Mesenteric fat pad (tissue), 1 donor: ENCODE measurements at regions not wholly inside any gene's neighbourhood (a gene's known extent, or its start where the extent isn't known, plus 50 kb on each side); places are given as distances from the start of the nearest gene placed in this dataset.
A peak's percentile ranks its signal among the peaks of the same experiment; 100 is the strongest.
"Not testable (repeated sequence)": the region's sequence is repeated elsewhere in the genome, so short reads cannot be mapped to it uniquely, and the experiment has no call there.

Source experiments
- DNase-seq: peaks from one replicate; pipeline ENCODE4 v3.0.0-alpha.2; 2020; ENCODE audit warnings: low spot score
- donor health status: DM: yes; HTN: yes; CAD: no.

DNA sequence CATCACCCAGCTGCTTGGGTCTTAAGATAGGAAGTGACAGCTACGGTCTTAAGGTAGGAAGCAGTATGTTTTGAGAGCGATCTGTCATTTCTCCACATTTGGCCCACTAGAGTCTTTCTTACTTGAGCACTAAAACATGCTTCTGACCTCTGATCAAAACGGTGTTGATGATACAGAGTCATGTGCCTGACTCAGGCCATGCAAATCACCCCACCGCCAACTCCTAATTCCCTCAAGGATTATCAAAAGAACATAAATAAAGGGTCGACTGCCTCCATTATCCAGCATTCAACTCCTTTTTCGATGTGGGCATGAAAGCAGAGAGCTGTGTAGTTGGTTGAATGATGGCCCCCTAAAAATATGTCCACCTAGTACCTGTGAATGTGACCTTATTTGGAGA is 201.7 kb upstream of the PROK2 start:
- no peak for DNase-seq

DNA sequence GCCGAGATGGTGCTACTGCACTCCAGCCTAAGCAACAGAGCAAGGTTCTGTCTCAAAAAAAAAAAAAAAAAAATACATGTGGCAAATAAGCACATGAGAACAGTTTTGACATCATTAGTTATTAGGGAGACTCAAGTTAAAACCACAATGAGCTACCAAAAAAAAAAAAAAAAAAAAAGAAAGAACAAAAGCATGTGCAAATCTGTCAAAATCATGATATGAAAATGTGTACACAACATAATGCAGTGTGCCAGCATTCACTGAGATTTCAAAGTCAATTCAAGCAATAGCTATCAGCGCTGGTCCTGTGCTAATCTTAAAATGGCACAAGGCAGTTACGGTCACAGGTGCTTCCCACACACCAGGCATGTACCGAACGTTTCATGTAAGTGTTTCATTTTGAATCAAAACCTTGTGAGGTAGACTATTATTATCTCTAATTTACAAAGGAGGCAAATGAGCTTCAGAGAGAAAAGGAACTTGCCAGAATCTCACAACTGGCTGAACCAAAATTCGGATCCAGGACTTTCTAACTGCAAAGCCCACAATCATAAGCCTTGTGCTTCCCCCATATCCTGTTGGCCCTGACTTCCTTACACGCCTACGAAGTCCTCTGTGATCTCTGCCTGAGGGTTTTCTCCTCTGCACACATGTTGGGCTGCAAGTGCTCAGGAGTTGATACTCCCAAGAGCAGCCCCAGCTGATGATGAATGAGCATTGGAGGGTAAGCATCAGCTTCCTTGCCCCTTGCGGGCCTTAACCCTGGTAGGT is 200.1 kb upstream of the PROK2 start:
- no peak for DNase-seq

DNA sequence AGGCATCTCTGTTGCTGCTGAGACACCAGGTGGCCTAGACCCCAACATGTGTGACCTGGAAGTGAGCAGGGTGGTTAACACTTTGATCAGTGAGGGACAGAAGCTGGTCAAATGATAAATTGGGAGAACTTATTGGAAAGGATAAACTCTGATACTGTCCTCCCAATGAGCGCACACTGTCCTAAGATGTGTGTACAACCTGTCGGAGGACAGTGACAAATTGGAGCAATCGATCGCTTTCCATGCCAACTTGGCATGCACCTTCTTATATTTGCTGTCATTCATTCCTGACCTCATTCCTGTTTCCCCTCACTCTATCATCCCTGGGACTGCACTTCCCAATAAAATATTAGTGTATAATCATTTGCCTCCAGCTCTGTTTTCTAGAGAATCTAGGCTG is 198.7 kb upstream of the PROK2 start:
- no peak for DNase-seq

DNA sequence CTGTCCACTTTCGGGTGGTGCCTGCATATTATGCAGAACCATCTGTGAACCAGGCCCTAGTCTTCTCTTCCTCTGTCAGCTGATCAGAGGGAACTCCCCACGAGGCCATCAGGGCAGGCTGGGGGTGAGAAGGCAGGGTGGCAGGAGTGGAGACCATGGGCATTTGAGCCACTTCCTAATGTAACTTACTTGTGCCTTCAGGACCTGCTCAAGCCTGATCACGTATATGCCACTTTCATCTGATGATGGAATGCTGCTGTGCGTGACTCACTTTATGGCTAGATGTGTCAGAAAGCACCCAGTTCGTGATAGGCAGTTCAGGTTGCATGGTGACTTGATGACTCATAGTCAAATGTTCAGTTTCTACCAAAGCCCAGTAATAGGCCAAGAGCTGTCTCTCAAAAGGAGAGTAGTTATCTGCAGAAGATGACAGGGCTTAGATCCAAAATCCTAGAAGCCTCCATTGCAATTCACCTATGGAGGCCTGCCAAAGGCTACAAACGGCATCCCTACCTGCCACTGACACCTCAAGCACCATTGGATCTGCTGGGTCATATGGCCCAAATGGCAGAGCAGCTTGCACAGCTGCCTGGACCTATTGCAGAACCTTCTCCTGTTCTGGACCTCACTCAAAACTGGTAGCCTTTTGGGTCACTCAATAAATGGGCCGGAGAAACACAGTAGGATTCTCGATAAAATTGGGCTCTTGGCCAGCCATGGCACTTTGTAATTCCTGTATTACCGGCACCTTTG is 197.7 kb upstream of the PROK2 start:
- not testable (repeated sequence) for DNase-seq

DNA sequence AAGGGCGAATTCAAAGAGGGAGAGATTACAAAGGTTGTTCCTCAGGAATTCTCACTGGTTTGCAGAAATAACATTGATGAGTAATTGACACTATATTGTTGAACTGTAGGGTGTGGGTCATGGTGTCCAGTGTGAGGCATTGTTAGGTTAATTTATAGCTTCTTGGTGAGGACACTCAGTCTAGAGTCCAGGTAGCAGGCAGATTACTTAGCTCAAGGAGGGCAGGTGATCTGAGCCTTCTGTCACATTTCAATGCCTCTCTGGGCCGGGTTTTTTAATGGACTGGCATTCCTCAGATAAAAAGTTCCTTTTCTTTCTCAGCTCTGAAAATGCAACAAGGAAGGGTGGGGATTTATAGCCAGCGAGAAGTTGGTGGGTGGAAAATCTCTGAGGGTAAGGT is 194.2 kb upstream of the PROK2 start:
- no peak for DNase-seq

DNA sequence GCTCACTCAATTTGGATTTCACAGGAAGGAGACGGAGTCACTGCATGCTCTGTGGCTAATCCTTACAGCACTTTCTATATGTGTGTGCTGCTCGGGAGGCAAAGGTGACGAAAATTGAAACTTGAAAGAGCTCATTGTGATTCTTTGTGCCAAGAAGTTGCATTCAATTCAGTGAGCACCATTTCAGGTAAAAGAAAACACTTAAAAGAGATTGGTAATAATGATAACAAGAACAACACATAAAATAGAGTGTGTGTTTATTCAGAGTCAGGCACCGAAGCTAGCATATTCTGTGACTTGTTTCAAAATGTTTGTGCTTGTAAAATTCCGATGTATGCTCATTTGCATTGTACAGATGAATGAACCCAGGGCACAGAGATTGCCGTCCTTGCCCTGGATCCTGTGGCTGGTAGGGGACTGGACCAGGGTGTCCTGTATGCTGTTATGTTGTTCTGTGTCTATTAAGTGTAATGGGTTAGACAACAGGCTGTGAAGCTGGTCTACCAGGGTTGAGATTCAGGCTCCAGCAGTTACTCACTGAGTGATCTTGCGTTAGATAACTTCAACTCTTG is 193.3 kb upstream of the PROK2 start:
- no peak for DNase-seq

DNA sequence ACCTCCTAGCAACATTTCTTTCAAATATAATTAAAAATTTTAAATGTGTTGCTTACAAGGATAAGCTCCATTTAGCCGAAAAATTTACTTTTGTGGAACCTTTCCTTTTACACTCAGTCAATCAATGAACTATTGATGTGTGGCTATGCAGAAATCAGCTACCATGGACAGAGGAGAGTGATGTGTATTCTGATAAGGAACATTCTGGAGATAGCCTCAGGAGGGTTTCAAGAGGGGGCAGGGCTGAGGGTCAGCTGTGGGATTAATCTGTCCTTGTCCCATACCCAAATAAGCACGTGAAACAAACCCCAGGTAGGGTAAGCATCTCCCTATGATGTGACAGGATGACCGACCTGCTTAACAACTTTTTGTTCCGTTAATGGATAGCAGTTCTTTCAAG is 192.6 kb upstream of the PROK2 start:
- DNase-seq: no peak

DNA sequence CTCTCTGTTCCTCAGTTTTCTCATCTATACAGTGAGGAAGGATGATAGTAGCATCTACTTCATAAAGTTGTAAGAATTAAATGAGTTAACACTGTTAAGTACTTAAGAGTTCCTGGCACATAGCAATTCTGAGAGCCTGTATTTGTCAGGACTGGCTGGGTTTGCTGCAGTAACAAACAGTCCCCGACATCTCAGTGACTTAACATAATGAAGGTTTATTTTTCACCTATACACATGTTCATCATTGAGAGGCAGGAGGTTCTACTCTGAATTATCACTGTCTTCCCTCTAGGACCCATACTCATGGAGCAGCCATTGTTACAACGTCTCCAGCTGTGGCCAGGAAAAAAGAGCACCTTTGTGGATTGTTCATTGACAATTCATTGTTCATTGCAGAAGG is 190.6 kb upstream of the PROK2 start:
- DNase-seq: no peak

DNA sequence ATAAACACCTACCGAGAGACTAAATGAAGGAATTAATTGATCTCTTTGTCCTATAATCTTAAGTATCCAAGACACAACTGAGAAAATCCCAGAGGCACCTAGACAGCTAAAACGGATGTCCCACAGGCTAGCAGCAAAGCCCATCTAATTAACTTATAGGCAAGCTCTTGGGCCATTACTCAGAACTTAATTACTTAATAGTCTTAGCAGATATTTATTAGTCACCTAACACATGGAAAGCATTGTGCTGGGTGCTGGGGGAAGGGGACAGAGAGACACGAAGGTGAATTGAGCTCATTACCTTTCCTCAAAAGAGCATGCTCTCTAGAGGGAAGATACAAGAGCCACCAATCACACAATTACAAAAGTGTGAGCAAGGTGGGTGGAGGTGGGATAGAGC is 189.8 kb upstream of the PROK2 start:
- DNase-seq: no peak

DNA sequence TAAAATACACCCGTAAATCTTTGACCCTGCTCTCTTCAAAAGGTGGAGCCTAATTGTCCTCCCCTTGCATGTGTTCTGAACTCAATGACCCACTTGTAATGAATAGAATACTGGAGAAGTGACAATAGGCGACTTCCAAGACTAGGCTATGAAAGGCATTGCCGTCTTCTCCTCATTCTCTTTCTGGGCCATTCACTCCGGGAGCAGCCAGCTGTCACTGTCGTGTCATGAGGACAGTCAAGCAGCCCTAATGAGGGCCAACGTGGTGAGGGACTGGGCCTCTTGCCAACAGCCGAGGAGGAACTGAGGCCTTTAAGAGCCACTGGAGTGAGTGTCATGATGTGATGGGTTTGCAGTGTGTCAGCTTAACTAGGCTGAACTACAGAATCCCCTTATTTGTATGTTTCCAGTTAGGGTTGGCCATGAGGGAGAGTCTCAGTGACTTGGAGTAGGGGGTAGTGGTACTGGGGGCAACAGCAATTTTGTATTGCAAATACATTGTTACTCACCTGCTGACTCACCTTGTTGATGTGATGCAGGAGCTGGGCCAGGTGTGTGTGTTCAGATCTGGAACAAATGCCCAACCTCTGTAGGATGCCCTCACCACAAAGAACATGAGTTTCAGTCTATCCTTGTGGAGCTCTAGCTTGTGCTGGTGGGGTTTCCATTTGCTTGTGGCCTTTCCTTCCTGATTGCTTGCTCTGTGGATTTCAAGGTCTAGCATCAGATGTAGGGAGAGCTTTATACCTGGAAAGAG is 188.5 kb upstream of the PROK2 start:
- no peak for DNase-seq

DNA sequence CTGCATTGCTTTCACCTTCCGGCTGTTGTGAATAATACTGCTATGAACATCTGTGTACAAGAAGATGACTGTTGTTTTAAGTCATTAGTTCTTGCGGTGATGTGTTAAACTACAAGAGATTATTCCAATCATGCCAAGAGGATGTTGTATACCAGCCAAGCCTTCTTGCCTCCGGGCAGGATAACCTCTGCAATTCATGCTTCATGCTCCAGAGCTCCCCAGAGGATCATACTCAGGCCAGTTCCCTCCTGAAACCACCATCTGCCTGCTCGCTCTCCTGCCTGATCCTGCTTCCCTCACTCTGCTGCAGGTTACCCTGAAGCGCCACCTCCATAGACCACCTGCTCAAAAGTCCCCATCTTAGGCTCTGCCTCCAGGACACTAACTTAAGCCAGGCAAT is 187.1 kb upstream of the PROK2 start:
- peak; percentile 47 for DNase-seq

DNA sequence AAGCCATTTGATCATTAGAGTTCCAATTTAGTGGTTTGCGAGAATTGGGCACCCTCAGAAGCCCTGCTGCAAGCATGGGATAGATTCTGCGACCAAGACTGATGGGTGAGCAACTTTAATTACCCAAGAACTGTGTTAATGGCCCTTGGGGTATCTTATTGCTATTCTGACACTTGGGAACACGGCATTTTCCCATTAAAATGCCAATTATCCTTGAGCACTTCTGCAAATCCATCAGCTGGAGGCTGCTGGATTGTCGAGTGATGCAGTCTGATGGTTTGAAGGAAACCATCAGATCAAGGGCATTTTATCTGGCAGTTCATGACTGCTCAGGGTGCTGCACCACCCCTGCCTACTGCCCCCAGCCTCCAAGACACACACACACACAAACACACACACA is 183.6 kb upstream of the PROK2 start:
- DNase-seq: no peak

DNA sequence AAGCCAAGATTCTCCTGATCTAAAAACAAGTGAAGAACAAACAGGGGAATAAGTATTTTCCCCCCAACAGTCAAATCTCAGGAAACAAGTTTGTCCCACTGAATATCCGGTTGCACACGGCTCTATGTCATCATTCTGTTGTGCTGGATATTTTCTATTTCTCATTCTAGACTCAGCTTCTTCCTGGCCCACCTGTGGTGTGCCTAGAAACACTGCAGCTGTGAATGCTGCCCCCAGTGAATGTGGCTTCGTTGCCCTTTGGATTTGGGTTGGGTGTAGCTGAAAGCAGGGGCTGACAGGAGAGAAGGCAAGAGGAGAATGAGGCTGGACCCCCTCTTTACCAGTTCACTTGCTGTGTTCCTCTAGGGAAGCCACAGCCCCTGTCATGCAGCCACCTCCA is 181.2 kb upstream of the PROK2 start:
- DNase-seq: no peak

DNA sequence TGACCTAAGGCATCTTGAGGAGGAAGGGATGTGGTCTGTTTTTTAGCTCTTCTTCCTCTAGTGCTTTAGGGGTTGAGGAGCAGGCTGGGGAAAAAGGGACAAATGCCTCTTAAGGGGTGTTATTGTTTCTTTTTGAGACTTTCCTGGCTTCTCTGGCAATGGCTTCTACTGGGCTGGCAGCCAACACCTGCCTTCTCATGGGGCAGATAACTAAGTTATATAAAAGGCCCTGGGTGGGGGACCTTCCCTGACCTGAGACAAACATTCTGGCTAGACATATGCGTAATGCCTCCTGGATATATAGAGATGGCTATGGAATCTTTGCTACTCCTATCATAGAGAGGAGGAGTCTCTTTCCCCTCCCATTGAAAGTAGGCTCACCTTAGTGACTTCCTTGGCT is 179.2 kb upstream of the PROK2 start:
- DNase-seq: no peak

DNA sequence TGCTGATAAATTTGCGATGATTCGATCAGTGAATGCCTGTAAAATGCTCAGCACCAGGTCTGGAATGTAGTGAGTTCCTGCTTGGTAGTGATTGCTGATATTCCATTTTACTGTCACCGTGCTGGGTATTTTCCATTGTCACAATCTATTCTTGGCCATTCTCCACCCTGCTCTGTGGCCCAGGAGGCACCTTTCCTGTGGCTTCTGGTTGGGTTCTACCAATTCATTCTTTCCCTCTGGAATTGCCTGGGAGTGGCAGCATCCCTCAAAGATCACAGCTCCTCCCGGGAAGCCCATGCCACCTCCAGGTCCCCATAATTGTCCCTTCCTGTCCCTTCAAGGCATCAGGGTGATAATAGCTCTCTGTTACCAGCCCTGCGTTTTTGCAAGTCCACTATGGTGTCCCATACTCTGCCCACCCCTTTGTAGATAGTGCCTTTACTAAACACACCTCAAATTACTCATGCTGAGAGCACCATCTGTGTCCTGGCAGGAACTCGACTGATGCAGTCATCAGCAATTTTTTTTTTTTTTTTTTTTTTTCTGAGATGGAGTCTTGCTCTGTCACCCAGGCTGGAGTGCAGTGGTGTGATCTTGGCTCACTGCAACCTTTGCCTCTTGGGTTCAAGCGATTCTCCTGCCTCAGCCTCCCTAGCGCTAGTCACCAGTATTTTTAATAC is 177.8 kb upstream of the PROK2 start:
- DNase-seq: no peak

DNA sequence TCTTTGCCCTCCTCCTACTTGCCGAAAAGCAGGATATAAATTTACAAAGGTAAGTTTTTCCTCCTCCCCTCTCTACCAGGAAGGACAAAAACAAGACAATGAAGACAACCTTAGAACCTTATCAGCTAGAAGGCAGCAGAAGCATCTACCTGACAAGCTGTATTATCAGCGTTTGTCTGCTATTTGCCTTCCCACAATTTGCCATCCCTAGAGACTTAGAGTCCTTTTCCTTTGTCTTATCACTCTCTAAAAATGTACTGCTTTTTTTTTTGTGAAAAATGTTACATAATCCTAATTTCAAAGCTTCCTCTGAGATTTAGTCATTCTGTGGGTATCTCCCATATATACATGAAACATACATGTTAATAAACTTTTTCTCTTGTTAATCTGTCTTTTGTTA is 176.9 kb upstream of the PROK2 start:
- no peak for DNase-seq

DNA sequence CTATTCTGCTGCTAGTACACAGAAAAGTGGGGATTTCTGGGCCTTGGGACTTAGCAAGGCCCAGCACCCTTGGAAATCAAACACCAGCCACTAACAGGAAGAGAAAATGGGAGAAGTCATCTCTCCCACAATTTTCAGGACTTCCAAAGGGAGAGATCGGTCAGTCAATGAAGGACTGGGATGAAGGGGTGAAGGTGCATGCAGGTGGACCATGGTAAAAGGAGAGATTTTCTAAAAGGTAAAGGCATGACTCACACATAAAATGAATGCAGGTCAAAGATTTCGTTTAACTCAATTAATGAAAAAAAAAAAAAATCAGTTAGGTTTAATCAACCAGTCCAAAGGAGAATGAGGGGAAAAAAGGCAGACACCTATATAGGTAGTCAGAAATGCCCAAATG is 176.4 kb upstream of the PROK2 start:
- no peak for DNase-seq

DNA sequence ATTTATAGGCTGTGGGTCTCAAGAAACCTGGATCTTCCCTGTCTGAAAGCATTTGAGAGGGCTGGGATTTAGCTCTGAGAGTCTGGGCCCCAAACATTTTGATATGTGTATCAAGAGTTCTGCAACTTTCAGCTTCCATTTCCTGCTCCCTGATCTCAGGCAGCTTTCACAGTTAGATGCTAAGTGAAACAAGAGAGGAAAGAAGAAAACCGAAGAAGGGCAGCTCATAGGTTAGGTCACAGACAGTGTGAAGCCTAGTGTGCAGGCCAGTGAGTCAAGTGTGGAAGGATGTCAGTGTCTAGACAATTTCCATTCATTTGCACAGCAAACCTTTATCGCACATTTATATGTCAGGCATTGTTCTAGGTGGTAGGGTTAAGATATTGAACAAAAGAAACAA is 173.6 kb upstream of the PROK2 start:
- DNase-seq: no peak

DNA sequence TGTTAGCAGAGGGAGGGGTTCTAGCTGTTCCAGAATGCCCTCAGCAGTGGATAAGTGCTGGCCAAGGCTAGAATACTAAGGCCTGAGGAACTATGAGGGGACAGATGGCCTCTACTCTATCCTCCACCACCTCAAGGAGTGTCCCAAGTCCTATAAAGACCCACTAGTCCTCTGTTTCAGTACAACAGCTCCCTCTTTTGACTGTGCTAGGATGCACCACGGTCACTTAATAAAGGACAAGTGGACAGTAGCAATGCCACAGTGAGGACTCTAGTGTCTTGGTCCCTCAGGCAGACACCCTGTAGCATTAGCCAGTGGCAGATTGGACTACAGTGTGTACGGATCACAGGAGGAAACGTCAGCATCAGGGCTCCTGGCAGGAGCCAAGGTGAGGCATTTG is 171.8 kb upstream of the PROK2 start:
- no peak for DNase-seq

DNA sequence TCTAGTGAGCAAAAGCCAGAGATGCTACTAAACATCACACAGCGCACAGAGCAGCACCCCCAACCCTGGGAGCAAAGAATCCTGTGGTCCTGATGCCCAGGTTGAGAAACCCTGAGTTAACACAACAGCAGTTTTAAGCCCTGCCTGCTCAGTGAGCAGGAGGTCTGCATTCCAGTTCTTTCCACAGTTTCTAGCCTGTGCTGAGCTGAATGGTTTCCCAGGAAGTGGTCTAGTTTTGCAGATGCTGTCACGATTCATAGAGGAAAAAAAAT is 171.1 kb upstream of the PROK2 start:
- no peak for DNase-seq

DNA sequence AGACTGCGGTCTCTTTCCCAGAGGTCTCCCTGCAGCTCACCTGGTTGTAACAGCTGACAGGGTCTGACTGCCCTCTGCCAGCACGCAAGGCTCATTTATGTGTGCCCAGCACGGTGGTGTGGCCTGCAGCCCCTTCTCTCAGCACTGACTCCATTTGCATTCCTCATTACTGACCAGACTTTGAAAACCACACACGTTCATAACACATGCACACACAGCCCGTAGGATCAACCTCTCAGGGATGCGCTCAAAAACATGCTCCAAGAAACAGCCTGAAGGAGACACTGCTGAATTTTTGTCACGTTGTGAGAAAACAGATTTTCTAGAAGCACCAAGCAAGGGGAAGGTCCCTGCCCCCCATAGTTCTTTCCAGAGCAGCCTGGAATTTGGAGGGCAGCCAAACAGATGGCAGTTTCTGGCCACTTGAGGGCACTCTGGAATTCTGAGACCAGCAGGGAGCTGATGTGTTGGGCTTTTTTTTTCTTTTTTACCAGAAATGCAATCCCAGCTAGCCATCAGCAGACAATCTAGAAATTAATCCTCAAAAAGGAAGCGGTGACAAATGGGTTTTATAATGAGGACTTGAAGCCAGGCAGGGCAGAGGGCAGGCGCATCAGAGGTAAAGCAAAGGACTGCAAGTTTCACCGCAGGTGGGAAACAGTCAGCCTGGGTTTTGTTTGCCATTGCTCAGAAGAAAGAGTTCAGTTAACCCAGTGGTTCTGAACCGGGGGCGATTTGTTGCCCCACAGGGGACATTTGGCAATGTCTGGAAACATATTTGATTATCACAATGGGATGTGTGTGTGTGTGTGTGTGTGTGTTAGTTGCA is 170.5 kb upstream of the PROK2 start:
- DNase-seq: no peak
